ENCODE measurements at regions not wholly inside any gene's neighbourhood (a gene's known extent, or its start where the extent isn't known, plus 50 kb on each side); places are given as distances from the start of the nearest gene placed in this dataset.

DNA sequence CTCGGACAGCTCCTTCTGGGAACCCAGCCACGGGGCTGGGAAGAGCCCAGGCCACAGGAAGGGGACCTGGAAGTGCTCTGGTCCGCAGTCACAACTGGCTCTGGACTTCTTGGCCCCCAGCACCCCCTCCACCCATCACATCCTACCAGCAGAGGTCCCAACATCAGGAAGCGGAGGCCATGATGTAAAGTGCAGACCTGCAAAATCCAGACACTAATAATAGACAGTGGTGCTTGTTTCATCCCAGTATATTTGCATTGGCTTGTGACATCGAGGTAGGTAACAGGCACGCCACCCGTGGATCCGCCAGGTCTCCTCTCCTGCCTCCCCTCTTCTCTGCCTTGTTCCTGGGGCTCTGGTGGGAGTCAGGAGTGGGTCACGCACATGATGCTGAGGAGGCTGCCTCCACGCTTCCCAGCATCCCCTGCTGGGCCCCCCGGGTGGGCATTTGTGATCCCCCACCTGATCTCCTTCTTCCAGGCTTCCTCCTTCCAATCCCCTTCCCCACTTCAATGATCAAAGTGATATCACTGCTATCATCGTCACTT is 1454.0 kb downstream of the BRD1 start:
- DNase-seq (ENCODE audit: low spot score) = no peak

DNA sequence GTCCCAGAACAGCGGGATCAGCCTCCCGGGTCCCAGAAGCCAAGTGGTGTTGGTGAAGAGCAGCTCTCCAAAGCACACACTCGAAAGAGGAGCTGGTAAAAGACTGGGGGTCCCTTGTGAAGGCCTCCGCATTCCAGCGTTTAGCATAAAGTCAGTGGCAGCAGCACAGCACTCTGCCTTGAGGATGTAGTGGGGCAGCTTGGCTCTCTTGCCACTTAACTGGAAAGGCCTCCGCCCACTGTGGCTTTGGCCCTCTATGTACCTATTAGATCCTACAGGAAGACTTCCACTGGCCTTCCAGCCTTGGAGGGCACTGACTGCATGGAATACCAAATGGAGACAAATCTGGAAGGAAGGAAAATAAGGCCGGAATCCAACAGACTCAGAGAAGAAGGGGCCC is 1455.3 kb downstream of the BRD1 start:
- DNase-seq (ENCODE audit: low spot score) = no peak

DNA sequence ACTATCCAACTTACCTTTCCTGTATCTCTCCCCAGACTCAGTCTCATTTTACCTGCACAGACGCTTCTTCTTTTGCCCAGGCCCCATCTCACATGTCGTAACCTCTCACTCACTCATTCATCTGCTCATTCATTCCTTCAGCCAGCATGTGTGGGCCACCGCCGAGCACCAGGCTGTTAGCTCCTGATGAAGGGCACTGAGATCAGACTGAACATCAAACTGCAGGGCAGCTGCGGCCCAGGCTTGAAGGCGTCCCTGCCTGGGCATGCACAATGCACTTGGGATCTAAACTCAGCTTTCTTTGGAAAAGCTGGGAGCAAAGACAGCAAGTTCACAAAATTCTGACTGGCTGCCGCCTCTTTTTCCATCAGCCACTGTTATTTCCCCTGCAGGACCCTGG is 1456.3 kb downstream of the BRD1 start:
- DNase-seq (ENCODE audit: low spot score) = no peak

DNA sequence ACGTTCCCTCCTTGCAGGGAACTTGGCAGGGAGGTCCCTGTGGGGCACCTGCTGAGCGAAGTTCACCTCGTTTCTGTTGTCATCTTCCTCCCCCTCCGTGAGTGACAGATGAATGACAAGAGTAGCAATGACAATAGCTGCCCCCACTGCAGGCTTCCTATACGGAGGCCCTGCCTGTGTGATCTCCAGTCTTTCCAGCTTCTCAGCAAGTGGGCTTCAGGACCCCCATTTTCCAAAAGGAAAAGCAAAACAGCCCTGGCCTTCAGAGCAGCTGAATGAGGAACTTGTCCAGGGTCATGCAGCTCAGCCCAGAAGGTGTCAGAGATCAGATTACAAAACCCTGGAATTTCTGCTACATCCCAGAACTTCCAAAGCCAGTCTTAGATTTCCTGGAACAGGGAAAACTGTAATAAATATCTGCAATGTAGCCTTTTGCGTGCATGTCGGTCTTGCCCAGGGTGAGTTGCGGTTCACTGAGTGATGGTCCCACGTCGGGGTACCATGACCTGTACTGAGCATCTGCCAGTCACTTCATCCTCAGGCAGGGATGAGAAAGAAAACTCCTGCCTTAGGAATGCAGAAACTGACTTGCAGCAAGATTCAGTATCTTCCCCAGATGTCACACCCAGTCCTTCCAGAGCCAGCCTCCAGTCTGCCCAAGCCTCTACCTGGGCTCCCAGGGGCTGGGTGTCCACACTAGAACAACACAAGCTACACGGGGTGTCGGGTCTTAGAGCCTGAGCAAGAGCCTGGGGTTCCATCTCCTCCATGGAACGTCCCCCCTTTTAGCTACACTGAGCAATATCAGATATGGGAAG is 1457.0 kb downstream of the BRD1 start:
- no peak for DNase-seq (ENCODE audit: low spot score)

DNA sequence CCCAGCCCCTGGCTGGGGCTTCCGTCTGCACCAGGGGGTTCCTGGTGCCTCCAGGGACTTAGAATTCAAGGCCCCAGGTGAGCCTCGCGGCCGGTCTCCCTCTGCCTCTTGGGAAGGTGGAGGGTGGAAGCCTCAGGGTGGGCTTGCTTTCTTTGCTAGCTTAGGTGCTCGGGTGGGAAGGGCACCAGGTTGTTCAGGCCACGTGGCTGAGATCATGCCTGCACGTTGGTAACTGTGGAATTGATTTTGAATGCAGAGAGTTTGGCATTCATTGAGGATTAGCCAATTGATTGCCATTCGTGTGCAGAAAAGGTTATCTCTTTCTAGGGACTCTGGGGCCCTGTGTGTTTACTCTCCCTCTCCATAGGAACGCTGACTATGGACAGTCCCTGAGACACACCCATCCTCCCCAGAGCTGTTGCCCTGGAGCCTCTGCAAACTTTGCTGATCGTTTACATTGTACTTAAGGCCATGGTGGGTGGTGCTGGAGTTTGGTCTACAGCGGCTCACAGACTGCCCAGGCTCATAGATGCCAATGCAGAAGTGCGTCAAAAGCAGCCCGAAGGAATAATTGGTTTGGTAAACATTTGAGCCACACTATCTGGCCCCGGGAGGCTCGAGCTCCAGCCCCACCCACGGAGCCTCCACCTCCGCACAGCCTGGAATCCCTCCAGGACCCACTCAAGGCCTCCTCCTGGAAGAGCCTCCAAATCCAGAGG is 1457.7 kb downstream of the BRD1 start:
- no peak for DNase-seq (ENCODE audit: low spot score)

DNA sequence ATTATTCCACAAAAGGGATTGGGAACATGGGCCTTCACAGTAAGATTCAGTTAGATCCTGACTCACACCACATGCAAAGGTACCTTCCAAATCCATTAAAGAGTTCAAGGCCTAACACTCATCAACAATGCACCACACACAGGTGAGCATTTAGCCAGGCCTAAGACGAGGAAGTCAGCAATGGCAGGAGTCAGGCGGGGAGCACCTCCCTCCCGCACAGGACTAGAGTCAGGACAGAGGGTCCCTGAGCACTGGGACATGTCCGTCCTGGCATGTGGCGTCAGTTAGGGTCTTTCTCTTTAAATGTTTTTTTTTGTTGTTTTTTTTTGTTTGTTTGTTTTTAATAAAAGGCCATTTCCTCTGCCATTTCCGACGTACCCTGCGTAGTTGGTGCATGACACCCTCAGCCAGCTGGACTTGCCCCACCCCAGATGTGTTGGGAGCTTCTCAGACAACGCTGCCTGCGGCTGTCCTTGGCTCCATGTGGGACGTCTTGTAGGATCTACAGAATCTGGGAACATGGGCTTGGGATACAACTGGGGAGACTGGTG is 1458.6 kb downstream of the BRD1 start:
- no peak for DNase-seq (ENCODE audit: low spot score)

DNA sequence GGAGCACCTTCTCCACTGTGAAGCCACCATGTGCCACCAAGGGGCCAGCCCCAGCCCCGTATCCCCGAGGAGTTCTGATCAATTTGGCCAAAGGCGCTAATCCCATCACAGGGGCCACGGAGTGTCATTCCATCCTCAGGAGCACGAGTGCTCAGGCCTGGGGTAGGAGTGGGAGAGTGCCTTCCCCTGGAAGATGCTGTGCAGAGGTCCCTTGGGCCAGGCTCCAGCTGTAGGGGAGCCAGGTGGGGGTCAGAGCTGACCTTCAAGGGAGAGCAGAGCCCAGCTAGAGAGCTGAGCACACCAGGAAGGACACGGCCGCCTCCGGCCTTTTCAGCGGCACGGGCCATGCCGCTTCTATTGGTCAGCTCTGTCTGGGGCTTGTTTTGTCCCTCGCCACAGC is 1459.9 kb downstream of the BRD1 start:
- no peak for DNase-seq (ENCODE audit: low spot score)

DNA sequence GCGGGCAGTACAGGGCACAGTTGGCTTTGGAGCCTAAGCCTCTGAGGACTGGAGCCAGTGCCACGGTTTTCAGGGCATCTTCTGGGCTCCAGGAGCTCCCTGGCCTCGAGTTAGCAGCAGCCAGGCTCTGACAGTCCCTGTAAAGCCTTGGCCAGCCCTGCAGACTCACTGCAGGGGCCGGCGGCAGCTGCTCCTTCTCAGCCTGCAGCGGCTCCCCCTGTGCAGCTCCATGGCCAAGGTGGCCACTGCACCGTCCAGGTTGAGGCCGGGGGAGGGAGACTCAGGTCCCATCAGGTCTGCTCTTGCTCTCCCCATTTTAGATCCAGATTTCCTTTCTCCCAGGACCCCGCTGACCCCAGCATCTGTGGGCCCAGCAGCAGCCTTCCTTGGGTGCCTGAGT is 1461.1 kb downstream of the BRD1 start:
- no peak for DNase-seq (ENCODE audit: low spot score)

DNA sequence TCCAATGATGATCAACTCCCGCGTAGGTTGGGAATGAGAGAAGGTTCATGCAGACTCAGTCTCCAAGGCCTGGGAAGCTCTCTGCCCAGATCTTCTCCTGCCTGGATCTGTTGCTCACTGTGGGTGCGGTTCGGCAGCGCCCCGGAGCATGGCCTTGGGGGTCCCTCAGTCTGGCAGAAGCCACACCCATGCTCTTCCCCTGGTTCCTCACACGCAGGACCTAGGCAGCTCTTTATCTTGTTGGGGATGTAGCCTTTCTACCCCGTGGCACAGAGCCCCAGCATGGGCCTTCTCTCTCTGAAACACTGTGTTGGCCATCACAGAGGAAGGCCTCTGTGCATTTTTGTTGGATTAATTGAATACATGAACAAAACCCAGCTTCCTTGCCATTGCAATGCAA is 1461.6 kb downstream of the BRD1 start:
- DNase-seq (ENCODE audit: low spot score) = no peak

DNA sequence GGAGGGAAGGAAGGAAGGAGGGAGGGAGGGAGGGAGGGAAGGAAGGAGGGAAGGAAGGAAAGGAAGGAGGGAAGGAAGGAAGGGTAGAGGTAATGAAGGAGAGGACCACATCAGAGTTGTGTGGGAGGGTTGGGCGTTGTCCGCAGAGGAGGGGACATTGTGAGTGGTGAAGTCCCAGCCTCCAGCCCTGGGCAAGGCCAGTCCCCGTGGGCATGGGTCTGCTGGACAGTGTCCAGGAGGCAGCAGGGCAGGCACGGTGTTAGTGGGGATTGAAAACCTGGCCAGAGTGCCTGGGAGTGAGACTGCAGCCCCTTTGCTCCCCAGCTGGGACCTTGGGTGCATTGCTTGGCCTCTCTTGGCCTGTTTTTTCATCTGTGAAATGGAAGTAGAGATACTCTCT is 1462.3 kb downstream of the BRD1 start:
- no peak for DNase-seq (ENCODE audit: low spot score)

DNA sequence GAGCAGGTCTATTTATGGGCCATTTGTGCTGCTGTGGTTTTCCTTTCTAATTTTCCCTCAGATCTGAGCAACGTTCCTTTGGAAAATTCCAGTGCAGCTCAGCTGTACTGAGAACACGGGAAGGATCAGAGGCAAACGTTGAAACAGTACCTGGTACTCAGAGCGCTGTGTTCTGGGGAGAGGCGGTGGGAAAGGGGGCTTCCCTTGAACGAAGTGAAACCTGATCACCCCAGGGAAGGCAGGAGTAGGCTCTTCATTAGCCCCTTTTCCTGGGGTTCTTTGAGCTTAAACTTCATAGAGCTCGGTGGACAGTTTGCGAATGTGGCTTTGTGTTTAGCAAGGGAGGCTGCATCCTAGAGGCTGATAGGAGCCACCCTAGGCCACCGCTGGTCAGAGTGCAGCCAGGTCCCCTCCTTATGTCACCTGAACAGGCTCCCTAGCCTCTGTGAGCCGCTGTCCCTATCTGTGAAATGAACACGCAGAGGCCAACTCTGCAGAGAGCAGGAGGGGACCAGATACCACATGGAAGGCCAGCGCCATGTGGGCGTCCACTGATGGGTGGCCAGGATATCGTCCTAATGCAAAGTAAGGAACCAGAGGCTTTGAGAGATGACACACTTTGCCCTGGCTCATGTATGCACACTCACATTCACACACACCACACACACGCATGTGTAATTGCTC is 1464.8 kb downstream of the BRD1 start:
- DNase-seq (ENCODE audit: low spot score) = no peak

DNA sequence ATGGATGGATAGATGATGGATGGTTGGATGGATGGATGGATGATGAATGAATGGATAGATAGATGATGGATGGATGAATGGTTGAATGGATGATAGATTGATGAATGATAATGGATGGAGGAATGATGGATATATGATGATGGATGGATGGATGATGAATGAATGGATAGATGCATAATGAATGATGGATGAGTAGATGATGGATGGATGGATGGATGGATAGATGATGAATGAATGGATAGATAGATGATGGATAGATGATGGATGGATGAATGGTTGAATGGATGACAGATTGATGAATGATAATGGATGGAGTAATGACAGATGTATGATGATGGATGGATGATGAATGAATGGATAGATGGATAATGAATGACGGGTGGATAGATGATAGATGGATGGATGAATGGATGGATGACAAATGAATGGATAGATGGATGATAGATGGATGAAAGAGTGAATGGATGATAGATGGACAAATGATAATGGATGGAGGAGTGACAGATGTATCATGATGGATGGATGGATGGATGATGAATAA is 1466.5 kb downstream of the BRD1 start:
- DNase-seq (ENCODE audit: low spot score) = no peak

DNA sequence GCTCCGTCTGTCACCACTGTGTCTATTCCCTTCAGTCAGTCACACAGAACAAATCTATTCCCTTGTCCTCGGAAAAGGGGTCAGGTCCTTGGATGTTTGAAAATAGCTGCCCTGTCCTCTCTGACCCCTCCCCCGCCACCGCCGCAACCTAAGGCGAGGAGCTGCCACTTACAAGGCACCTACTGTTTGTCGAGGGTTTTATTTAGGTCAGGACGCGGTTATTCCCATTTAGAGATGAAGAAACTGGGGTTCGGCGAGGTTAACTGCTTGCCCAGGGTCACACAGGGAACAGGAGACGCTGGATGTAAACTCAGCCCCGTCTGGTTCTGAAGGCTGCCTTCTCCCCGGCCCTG is 1468.1 kb downstream of the BRD1 start:
- DNase-seq (ENCODE audit: low spot score) = no peak

DNA sequence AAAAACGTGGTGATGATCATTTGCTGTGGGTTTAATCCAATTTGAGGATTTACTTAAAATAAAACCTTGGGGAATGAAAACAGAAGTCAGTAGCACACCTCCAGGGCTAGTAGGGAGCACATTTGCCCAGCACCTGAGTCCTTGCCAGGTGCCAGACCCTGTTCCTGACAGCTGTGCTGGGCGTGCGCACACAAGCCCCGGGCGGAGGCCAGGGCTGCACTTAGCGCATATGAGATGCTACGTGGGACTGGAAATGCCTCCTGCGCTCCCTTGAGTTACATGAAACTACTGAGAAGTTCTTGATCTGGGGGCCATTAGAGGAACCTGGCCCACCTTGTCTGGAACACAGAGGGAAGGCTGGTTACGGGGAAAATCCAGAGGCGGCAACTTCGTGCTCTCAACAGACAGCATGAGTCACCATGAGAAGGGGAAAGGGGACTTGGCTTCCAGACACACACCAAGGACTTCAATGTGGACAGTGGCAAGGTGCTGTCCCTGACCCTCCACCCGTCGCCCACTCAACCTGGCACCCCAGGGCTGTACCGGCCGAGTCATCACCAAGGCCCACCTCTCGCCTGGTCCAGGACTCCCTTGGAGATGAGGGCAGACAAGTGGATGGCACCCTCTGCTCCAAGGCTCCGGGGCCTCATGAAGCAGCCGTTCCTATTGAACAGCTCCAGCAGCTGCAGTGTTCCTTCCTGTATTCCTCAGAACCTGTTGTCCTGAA is 1468.6 kb downstream of the BRD1 start:
- DNase-seq (ENCODE audit: low spot score) = no peak

DNA sequence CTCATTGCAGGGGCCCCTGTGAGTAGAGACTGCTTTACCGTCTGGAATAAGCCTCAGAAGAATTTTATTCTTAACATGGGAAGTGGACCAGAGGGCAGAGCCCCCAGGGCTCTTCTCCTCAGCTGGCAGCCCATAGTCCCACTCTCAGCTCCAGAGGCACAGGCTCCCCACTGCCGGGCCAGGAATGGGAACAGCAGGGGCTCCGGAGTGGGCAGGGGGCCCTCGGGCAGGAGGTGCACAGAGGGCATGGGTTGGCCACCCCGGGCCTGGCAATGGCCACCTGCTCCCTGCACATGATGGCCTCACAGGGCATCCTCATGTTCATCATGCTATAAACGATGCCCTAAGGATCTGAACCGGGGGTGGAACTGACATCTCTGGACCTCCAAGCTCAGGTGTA is 1469.7 kb downstream of the BRD1 start:
- no peak for DNase-seq (ENCODE audit: low spot score)

DNA sequence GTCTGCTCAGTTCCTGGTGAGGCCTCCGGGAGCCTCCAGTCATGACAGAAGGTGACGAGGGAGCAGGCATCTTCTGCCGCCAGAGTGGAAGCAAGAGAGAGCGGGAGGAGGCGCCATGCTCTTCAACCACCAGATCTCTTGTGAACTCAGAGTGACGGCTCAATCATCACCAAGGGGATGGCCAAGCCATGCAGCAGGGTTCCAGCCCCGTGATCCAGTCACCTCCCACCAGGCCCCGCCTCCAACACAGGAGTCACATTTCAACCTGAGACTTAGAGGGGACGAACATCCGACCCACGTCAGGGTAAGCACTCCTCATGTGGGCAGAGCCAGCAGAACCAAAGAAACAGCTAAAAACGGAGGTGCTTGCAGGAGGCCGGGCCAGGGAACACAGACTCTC is 1470.5 kb downstream of the BRD1 start:
- DNase-seq (ENCODE audit: low spot score) = no peak

DNA sequence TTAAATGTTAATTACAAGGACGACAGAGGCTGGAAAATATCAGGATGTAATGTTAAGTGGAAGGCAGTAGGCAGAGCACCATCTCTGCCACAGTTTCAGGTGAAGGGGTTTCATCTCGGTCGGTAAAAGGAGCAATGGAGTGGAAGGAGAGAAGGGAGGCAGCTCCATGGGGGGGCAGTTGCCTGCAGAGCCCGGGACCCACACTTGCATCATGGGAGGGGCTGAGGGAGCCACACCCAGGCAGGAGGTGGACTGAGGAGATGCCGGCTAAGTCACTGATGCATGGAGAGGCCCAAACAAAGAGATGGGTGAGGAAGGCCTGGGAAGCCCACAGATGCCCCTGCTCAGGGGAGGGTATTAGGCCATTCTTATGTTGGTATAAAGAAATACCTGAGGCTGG is 1470.9 kb downstream of the BRD1 start:
- DNase-seq (ENCODE audit: low spot score) = no peak

DNA sequence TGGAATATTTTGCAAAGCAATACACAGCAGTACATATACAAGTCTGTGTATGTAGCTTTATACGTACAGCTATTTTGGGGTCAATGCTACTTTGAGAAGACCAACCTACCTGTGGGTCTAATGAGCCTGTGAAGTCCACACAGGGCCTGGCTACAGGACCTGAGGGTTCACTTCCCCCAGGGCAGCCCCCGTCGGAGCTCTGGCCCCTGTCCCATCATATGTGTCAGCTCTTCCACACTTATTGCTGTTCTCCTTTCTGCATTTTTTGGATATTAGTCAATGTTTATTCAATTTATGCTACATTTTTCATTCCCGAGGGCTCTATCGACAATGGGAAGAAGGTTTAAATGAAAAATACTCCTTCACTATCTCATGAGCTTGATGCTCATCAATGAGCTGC is 1473.6 kb downstream of the BRD1 start:
- DNase-seq (ENCODE audit: low spot score) = no peak

DNA sequence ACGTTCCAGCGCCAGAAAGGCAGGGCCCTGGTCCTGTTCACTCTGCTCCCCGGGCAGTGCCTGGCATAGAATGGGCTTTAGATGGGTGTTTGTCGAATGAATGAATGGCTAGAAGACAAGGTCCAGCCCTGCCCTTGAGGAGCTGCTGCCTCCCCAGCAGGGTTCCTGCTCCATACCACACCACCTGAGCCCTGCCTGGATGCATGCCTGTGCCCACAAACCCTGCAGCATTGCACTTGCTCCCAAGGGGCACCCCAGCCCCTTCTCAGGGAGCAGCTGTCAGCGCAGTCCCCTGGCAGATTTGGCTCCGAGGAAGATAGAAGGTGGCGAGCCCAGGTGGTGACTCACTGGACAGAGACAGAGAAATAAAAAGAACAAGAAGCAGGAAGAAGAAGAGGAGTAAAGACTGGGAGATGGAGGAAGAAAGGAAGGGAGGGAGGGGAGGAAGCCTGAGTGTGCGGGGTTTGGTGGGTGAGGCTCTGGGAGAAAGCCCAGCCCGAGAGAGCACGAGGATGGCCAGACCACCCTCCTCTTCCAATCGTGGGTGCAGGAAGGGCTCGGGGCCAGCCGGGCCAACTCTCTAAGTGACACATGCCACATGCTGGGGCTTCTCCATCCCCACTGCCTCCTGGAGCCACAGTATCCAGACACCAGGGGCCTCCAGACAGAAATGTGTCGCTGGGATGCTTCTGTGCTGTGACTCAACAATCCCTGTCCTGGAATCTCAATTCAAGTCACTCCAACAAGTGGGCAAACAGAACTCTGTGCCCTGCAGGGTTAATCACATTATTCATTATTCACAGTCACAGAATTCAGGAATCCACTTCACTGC is 1474.3 kb downstream of the BRD1 start:
- no peak for DNase-seq (ENCODE audit: low spot score)

DNA sequence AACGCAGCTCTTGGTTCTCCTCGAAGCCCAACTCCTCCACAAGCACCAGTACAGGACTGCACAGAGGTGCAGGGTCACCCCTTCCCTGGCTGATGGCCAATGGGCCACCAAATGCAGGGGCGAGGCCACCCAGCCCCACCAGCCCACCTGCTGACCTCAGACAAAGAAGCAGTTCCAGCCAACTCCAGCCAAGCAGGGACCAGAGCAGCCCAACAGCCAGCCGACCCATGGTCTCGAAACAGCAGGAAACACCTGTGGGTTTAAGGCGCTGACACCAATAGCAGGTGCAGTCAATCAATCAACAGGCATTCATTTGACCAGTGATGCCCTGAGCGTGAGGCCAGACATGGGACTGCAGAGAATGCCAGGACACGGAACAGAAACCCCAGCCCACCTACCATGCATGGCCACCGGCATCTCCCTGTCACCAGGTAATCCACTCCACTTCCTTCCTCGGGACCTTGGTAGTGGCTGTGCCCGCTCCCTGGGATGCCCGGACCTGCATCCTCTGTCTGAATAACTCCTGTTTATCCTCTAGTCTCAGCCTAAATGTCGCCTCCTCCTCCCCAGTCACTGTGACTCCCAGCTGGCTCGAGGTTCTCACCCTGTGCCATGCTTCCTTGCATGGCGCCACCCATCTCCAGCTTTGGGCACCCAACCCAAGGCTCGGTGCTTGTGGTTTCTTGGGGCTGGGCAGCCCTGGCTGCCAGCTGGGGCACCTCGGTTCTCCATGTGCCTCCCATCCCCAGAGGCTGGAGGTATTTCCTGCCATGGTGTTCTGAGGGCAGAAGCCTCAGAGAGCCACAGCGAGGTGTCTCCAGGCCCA is 1475.4 kb downstream of the BRD1 start:
- DNase-seq (ENCODE audit: low spot score) = no peak
